Daoy (cell line): ENCODE measurements at regions not wholly inside any gene's neighbourhood (a gene's known extent, or its start where the extent isn't known, plus 50 kb on each side); places are given as distances from the start of the nearest gene placed in this dataset.
A peak's percentile ranks its signal among the peaks of the same experiment; 100 is the strongest.

Source experiments
- DNase-seq: peaks from one replicate; pipeline ENCODE4 v3.0.0-alpha.2; 2015; ENCODE audit warnings: low read depth

DNA sequence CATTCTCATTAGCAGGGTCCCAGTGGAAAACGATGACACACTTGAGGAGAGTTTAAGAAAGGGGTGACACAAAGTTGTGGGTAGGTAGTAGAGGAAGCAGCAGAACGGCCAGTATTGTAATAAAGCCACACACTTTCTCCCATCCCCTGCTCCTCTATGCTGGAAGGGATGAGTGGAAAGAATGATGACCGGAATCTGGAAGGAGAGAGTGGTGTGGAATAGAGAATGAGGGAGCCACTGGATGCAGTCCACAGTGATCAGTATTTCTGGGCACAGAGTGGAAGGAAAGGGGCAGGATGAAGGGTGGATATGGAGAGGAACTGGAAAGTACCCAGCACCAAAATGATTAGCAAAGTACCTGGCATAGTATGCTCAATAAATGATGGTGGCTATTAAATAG, 133.8 kb upstream of the DAB2 start:
- DNase-seq, result no peak

DNA sequence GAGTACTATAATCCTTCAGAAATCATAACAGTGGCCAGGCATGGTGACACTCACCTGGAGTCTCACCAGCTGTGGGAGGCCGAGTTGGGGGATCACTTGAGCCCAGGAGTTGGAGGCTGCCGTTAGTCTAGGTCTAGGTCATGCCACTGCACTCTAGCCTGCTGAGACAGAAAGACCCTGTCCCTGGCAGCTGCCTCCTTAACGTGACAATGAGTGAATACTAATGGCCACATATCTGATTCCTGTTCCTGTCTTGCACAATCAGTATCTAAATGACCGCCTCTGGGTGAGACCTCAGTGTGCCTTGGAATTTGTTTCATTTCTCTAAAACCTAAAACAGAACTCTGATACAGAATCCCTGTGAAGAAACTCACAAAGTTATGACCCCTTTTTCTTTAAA, 131.0 kb upstream of the DAB2 start:
- no peak for DNase-seq

DNA sequence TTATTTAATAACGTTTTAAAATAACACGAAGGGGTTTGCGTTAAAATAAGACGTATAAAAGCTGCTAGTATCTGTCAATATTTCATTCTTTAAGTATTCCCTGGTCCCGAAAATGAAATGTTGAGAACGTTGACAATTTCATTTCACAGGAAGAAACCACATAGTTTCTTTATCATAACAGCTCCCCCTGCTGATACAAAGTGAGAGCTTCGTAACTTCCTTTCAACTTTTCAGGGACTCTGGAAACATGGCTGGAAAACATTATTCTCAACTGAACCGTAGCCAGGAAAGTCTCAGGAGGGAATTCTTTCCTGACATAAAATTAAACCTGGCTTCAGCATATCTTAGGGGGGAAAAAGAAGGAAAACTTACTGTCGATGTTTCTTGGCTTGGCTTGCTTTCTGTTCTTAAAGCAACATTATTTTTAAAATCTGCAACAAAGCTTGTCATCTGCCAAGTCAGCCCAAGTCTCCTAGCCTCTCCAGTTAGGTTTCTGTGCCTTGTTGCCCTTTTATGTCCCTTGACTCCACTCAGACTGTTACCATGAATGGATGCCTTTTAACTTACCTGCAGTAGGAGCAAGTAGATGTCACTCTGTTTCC, 122.9 kb upstream of the DAB2 start:
- DNase-seq, result peak; percentile 35

DNA sequence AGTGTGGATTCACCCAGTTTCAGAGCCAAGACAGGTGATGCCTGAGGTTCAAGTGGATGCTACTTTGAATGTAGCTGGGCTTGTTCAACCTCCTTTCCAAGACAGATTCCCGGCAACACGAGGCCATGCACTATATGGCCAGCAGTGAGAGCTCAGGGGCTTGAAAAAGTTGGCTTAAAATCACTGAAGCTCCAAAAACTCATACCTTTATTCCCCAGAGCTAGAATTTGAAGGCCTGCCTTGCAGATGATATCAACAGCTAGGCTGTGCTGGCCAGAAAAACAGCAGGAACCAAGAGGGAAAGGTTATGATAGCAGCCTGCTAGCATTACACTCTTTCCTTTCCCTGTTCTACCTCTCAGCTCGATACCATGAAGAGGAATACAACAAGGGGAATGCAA, 120.2 kb upstream of the DAB2 start:
- DNase-seq, result no peak

DNA sequence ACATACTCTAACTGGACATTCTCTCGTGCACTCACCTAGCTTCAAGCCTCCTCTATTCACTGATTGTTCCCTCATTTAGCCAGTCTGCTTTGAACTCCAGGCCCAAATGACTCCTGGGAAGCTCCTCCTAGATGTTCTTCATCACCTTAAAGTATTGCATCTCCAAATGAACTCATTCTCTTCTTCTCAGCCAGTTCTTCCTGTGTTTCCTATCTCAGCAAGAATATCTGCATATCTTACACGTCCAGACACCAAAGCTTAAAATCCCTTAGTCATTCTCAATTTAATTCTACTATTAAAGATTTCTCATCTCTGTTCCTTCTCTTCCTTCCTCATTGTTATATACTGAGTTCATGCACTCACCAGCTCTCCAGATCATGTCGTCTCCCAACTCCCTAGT, 118.6 kb upstream of the DAB2 start:
- no peak for DNase-seq

DNA sequence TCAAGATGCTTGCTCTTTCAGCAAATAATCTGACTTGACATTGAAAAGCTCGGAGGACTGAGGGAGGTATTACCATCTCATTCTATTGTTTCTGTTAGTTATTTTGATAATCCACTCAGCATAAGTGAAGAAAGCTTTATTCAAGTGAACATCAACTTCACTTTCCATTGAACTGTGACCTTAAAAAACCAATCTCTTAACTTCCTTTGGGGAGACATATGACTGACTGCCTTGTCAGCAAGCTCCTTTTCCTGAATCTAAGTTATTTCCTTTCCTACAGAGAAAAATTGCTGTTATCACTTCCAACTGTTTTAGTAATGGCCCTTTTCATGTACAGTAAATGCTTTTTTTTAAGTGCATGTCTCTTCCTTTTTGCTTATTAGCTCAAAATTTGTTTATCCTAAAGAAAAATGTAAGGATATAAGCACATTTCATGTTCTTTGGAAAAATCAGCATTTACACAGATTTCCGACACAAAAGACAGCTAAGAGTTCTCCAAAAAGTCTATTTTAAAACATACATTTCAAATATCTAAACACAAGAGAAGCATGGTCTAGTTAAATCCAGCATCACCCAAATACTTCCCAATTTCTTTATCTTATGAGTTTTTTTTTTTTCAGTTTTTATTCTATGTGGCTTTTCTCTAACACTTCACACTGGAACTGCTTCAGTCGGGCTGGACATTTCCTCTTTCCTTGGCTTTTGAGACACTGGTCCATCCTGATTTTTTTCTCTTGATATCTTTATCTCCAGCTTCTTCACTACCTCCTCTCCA, 117.9 kb upstream of the DAB2 start:
- DNase-seq, result no peak

- DNase-seq, result no peak
These were observed 117.1 kb upstream of the DAB2 start for GRCh38 chr5:39541920-39542319.

DNA sequence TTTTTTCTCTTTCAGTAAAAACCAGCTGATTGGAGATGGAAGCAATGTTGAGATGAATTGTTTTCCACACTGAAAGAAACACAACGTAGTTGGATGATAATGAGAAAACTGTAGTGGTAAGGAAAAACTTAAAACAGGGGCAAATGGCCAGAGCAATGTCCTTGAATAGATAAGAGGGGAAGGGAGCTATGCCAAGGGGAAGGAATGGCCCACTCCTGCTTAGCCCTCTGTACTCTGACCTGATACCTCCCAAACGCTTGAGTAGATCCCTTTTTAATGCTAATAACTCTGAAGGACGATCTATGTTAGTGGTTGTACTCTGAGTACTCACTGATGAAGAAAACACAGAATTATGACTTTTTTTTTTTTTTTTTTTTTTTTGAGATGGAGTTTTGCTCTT, 114.7 kb upstream of the DAB2 start:
- DNase-seq, result no peak

- DNase-seq, result no peak
These were observed 109.9 kb upstream of the DAB2 start for GRCh38 chr5:39534690-39535089.

DNA sequence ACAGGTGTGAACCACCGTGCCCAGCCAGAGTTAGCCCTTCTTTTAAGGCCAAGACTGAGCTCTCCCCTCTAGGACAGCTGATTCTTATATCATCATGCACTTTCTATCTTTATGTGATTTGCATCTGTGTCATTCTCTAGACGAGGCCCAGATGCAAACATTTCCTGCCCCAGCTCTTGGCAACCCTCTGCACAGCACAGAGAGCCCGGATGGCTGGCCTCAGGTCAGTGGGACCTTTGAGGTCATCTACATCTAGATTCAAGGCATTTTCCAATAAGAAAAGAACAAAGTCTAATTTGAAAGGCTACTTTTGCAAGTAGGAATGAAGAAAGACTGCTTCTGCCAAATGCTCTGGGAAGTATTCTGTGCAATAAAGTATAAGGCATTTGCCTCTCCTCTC, 109.0 kb upstream of the DAB2 start:
- no peak for DNase-seq

DNA sequence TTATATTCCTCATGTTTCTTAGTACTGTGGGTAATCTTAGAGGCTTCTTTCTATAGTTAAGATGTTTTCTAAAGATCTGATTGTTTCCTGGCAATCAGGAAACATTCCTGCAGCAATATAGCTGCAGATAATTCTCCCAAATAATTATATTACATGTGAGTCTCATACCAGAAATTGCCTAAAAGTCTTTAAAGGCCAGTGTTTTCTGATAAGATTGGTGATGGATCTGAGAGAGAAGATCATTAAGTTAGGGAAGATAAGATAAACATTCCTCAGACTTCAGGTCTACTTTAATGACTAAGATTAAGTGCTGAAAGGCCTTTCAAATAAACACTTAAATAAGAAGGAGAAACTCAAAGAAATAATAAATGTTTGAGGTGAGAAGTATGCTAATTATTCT, 107.7 kb upstream of the DAB2 start:
- no peak for DNase-seq

- DNase-seq, result no peak
These were observed 106.5 kb upstream of the DAB2 start for GRCh38 chr5:39531306-39531705.

- no peak for DNase-seq
These were observed 102.2 kb upstream of the DAB2 start for GRCh38 chr5:39526914-39527477.

GRCh38 chr5:39525781-39526180, 101.0 kb upstream of the DAB2 start:
- DNase-seq, result peak; percentile 37

- no peak for DNase-seq
These were observed 100.5 kb upstream of the DAB2 start for GRCh38 chr5:39525271-39525670.

DNA sequence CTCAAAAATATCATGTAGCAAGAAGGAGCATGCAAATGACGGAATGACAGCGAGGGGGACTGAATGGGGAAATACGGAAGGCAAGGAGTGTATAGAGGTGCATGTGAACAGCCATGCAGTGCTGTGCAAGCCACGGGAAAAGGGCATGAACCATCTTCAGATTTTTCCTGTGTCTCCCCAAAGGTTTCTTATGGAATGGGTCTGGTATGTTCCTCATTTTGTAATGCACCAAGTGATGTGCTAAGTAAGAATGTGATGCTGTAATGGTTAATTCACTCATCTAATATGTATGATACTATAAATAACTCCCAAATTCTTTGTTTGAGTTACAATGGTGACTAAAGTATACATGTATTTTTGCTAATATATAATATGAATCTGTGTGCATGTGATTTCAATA, 99.0 kb upstream of the DAB2 start:
- DNase-seq, result no peak

GRCh38 chr5:39521940-39522590, 97.3 kb upstream of the DAB2 start:
- no peak for DNase-seq

GRCh38 chr5:39521098-39521860, 96.5 kb upstream of the DAB2 start:
- no peak for DNase-seq

- DNase-seq, result peak; percentile 59
These were observed 95.4 kb upstream of the DAB2 start for GRCh38 chr5:39520232-39520572.

DNA sequence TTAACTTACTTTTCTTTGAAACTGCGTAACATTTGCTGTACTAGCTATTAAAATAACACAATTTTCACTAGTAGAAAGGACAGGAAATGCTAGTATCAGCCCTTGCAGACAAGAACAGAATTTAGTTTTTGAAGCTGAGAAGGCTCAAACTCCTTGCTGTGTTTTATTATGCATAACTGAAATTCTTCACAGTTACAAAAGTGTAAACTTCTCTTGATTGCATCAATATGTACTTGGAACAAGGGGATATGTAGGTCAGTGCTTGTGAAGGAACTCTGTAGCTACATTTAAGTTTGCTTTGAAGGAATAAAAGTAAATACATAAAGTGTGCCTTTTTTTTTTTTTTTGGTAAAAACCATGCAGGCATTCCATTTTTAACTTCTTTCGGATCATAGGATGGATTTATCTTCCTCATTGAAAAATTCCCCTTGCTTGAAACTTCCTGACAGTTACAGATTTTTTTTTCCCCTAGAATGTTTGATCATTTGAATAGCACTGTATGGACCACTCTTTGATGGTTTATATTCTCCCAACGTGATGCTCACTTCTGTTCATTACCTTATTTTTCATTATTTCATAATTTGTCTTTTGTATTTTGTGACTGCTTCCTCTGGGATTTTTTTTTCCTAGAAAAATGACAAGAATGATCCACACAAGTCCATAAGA, 94.9 kb upstream of the DAB2 start:
- no peak for DNase-seq

DNA sequence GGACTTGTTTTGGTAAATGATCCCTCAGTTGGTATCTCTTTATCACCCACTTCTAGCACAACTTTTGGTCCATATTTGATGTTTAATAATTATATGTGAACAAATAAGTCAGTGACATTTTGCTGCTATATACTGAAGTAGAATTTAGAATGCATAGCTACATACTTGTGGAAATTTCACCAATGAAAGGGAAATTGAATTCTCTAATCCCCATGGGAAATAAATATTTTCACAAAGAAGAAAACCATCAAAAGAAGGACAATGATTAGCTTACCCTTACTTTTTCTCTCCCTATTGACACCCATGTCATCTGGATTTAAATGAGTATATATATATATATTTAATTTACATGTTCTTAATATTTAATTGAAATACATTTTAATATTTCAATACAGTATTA, 94.3 kb upstream of the DAB2 start:
- DNase-seq, result no peak

DNA sequence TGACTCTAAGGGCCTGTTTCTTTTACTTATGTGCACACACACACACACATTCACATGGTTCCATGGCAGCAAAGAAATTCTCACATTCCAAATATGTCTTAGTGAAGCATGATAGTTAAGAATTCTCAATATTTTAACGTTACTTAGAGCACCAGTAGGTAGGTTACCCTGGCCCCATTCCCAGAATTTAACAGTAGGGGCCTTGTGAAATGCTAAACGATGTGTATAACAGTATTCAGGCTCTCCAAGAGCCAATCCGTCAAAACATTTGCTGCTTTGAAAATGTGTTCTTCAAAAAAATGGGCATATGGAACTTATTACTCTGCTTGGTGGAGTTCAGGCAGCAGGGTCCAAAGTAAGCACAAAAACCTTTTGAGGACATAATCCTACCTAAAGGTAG, 93.7 kb upstream of the DAB2 start:
- DNase-seq, result peak; percentile 41
